ENCODE measurements at regions not wholly inside any gene's neighbourhood (a gene's known extent, or its start where the extent isn't known, plus 50 kb on each side); places are given as distances from the start of the nearest gene placed in this dataset.

DNA sequence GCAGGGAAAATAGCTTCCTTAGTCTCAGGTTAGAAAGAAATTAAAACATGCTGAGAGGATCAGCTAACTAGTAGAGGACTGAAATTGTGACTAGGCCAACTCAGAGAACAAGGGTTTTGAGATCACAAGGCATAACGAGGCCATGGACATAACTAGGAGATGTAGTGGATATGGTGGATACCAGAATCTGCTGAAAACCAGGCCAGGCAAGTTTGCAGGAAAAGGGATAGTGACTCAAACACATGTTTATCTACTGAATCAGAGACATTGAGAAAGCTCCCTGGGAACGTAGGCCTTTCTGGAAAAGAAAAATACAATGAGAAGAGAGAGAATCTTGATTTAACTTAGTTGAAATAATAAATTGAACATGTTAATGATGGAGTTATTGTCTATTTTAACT is 326.5 kb upstream of the GBE1 start:
- H3K36me3 ChIP-seq (replicated peaks; ENCODE audit: insufficient read depth, low read length): no peaks in the 10 kb centered on the region
- H3K27me3 ChIP-seq (replicated peaks; ENCODE audit: insufficient read depth, low read length): no peaks in the 10 kb centered on the region
- no peaks in the 10 kb centered on the region for H3K9me2 ChIP-seq (replicated peaks; ENCODE audit: insufficient read depth, low read length)
- DNase-seq: no peak
- no peaks in the 10 kb centered on the region for H3K4me1 ChIP-seq (ENCODE audit: low read length)
- no peaks in the 10 kb centered on the region for H3F3A ChIP-seq (ENCODE audit: insufficient read depth, low read length)
- no peaks in the 10 kb centered on the region for H4K20me1 ChIP-seq (ENCODE audit: insufficient read depth, low read length)
- no peak overlapping the region for H3K4me3 ChIP-seq (ENCODE audit: low read length)
- H2AFZ ChIP-seq (ENCODE audit: low read length): no peak overlapping the region
- H3K9me3 ChIP-seq (replicated peaks; ENCODE audit: insufficient read depth, low read length): no peaks in the 10 kb centered on the region
- no peaks in the 10 kb centered on the region for H3K79me2 ChIP-seq (ENCODE audit: low read length)
- H3K27ac ChIP-seq (ENCODE audit: low read length): no peak overlapping the region
- TF ChIP-seq EZH2 (optimal IDR thresholded peaks at IDR 0.05; ENCODE audit: low read depth, low read length) (no peak), EZH2phosphoT487 (IDR thresholded peaks at IDR 0.05; ENCODE audit: low read length) (no peak), CTCF (IDR thresholded peaks at IDR 0.05; ENCODE audit: low read length) (no peak)
- H3K4me2 ChIP-seq (ENCODE audit: low read depth, low read length): no peak overlapping the region
- no peak overlapping the region for H3K9ac ChIP-seq (ENCODE audit: low read length)

DNA sequence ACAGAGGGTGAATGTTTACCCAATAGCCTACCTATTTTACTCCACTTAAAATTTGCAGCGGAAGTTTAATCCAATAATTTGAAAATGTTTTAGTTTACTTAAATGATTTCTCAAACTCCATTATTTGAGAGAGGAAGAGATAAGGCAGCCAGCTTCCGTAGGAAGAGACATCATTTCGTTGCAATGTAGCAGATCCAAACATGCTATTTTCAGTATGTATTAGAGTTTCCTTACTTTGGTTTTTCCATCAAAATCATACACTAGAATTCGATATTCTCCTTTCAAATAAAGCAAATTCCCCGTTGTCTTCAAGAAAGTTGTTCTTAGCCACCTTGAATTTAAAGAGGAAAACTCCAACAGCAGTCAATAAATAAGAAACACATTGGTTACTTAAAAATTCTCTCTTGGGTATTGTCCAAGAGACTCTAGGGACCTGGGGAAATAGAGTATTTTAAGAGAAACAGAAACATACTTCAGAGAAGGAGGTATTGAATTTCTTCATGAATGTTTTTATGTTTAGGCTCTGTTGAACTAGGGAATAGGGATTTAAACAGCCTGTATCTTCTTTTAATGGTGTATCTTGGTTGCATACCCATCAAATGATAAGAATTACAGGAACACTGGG is 324.5 kb upstream of the GBE1 start:
- Histone ChIP-seq H3F3A (ENCODE audit: insufficient read depth, low read length) (no peaks in the 10 kb centered on the region), H3K4me3 (ENCODE audit: low read length) (no peak overlapping the region), H4K20me1 (ENCODE audit: insufficient read depth, low read length) (no peaks in the 10 kb centered on the region), H3K27ac (ENCODE audit: low read length) (no peak overlapping the region), H3K36me3 (replicated peaks; ENCODE audit: insufficient read depth, low read length) (no peaks in the 10 kb centered on the region), H3K9ac (ENCODE audit: low read length) (no peak overlapping the region), H3K4me2 (ENCODE audit: low read depth, low read length) (no peak overlapping the region), H3K4me1 (ENCODE audit: low read length) (no peaks in the 10 kb centered on the region), H3K79me2 (ENCODE audit: low read length) (no peaks in the 10 kb centered on the region), H3K9me2 (replicated peaks; ENCODE audit: insufficient read depth, low read length) (no peaks in the 10 kb centered on the region), H2AFZ (ENCODE audit: low read length) (no peak overlapping the region), H3K9me3 (replicated peaks; ENCODE audit: insufficient read depth, low read length) (no peaks in the 10 kb centered on the region), H3K27me3 (replicated peaks; ENCODE audit: insufficient read depth, low read length) (no peaks in the 10 kb centered on the region)
- DNase-seq: no peak
- TF ChIP-seq EZH2 (optimal IDR thresholded peaks at IDR 0.05; ENCODE audit: low read depth, low read length) (no peak), EZH2phosphoT487 (IDR thresholded peaks at IDR 0.05; ENCODE audit: low read length) (no peak), CTCF (IDR thresholded peaks at IDR 0.05; ENCODE audit: low read length) (no peak)

- TF ChIP-seq EZH2 (optimal IDR thresholded peaks at IDR 0.05; ENCODE audit: low read depth, low read length) (no peak), CTCF (IDR thresholded peaks at IDR 0.05; ENCODE audit: low read length) (no peak), EZH2phosphoT487 (IDR thresholded peaks at IDR 0.05; ENCODE audit: low read length) (no peak)
- no peak overlapping the region for H3K4me3 ChIP-seq (ENCODE audit: low read length)
- no peaks in the 10 kb centered on the region for H3K4me1 ChIP-seq (ENCODE audit: low read length)
- no peak overlapping the region for H3K9ac ChIP-seq (ENCODE audit: low read length)
- DNase-seq: no peak
- no peaks in the 10 kb centered on the region for H3K36me3 ChIP-seq (replicated peaks; ENCODE audit: insufficient read depth, low read length)
- no peaks in the 10 kb centered on the region for H3K9me2 ChIP-seq (replicated peaks; ENCODE audit: insufficient read depth, low read length)
- H3K27ac ChIP-seq (ENCODE audit: low read length): no peak overlapping the region
- H3K4me2 ChIP-seq (ENCODE audit: low read depth, low read length): no peak overlapping the region
- H3K27me3 ChIP-seq (replicated peaks; ENCODE audit: insufficient read depth, low read length): no peaks in the 10 kb centered on the region
- H3K9me3 ChIP-seq (replicated peaks; ENCODE audit: insufficient read depth, low read length): no peaks in the 10 kb centered on the region
- no peaks in the 10 kb centered on the region for H3F3A ChIP-seq (ENCODE audit: insufficient read depth, low read length)
- H3K79me2 ChIP-seq (ENCODE audit: low read length): no peaks in the 10 kb centered on the region
- no peaks in the 10 kb centered on the region for H4K20me1 ChIP-seq (ENCODE audit: insufficient read depth, low read length)
- H2AFZ ChIP-seq (ENCODE audit: low read length): no peak overlapping the region
Observed at GRCh38 chr3:82085356-82085755, 323.9 kb upstream of the GBE1 start.

Measured in MM.1S (cell line).